ENCODE measurements at regions not wholly inside any gene's neighbourhood (a gene's known extent, or its start where the extent isn't known, plus 50 kb on each side); places are given as distances from the start of the nearest gene placed in this dataset.

DNA sequence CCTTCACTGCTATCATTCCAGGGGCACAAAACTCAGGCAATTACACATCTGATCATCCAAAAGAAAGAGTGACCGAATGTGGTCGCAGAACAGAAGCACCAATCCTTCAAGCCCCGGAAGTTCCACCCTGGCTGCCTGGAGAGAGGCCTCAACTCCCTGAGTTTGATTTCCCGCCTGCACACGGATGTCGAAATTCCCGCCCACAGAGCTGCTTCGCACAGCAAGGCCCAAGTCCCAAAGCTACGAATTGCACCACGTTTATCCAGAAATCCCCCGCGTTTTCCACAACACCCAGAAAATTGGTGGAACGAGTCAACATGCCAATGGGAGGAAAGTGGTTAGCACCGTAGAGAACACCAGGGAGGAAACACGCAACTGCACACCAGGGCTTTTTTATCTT, 445.4 kb downstream of the EIPR1 start:
- TF ChIP-seq CTCF (IDR thresholded peaks at IDR 0.05) (no peak), POLR2A (IDR thresholded peaks at IDR 0.05) (no peak)
